Loucy (cell line): ENCODE measurements at regions not wholly inside any gene's neighbourhood (a gene's known extent, or its start where the extent isn't known, plus 50 kb on each side); places are given as distances from the start of the nearest gene placed in this dataset.

Source experiments
- H2AFZ ChIP-seq: fragments of 200-600 bp; sonication (generic); 2 replicates; pipeline ENCODE4 v1.6.0; 2016; ENCODE audit warnings: antibody characterized with exemption, mild to moderate bottlenecking, low read length, moderate library complexity
- H3F3A ChIP-seq: fragments of 200-600 bp; 2 replicates; pipeline ENCODE4 v1.6.0; 2016; ENCODE audit warnings: antibody characterized with exemption, low read depth, mild to moderate bottlenecking
- H3K27me3 ChIP-seq: fragments of 200-600 bp; sonication (generic); 2 replicates; pipeline ENCODE4 v1.6.1; 2014; ENCODE audit warnings: low read length, mild to moderate bottlenecking; ENCODE audit not compliant: insufficient read depth, poor library complexity, severe bottlenecking
- H3K36me3 ChIP-seq: fragments of 200-600 bp; sonication (generic); 2 replicates; pipeline ENCODE4 v1.6.1; 2016; ENCODE audit warnings: low read length; ENCODE audit not compliant: insufficient read depth
- H3K4me1 ChIP-seq: fragments of 200-600 bp; sonication (generic); 2 replicates; pipeline ENCODE4 v1.5.1; 2014; ENCODE audit warnings: low read length, mild to moderate bottlenecking; ENCODE audit not compliant: insufficient read depth, poor library complexity, severe bottlenecking
- H3K4me2 ChIP-seq: fragments of 200-600 bp; sonication (generic); 2 replicates; pipeline ENCODE4 v1.6.0; 2014; ENCODE audit warnings: antibody characterized with exemption, low read length, low read depth, mild to moderate bottlenecking; ENCODE audit not compliant: poor library complexity, severe bottlenecking
- H3K4me3 ChIP-seq: fragments of 200-600 bp; sonication (generic); 2 replicates; pipeline ENCODE4 v1.5.1; 2014; ENCODE audit warnings: low read length, mild to moderate bottlenecking, mixed read lengths; ENCODE audit not compliant: poor library complexity, severe bottlenecking
- H3K79me2 ChIP-seq: fragments of 200-600 bp; sonication (generic); 2 replicates; pipeline ENCODE4 v1.6.1; 2014; ENCODE audit warnings: low read length; ENCODE audit not compliant: insufficient read depth
- H3K9ac ChIP-seq: fragments of 200-600 bp; sonication (generic); 2 replicates; pipeline ENCODE4 v1.6.0; 2014; ENCODE audit warnings: mild to moderate bottlenecking, low read depth, low read length, moderate library complexity; ENCODE audit not compliant: poor library complexity, severe bottlenecking
- H3K9me2 ChIP-seq: fragments of 200-600 bp; sonication (generic); replicated peaks from 2 replicates; pipeline ENCODE4 v1.6.1; 2016; ENCODE audit warnings: low read depth, low read length, mixed read lengths
- H3K9me3 ChIP-seq: fragments of 200-600 bp; sonication (generic); 2 replicates; pipeline ENCODE4 v1.6.1; 2014; ENCODE audit warnings: mild to moderate bottlenecking, antibody characterized with exemption, low read length, low read depth; ENCODE audit not compliant: insufficient read depth
- H4K20me1 ChIP-seq: fragments of 200-600 bp; sonication (generic); 2 replicates; pipeline ENCODE4 v1.6.0; 2014; ENCODE audit warnings: antibody characterized with exemption, low read length, mild to moderate bottlenecking; ENCODE audit not compliant: insufficient read depth, poor library complexity, severe bottlenecking
- EZH2phosphoT487 ChIP-seq: fragments of 200-600 bp; IDR thresholded peaks from 2 replicates; pipeline ENCODE4 v1.6.1; 2018; ENCODE audit warnings: antibody characterized with exemption, mild to moderate bottlenecking, moderate library complexity, borderline replicate concordance
- TF ChIP-seq, protein P1 (sequence below): fragments of 200-600 bp; sonication (generic); conservative IDR thresholded peaks from 2 replicates; pipeline ENCODE4 v1.5.1; 2014; ENCODE audit warnings: mild to moderate bottlenecking, antibody characterized with exemption, low read length

DNA sequence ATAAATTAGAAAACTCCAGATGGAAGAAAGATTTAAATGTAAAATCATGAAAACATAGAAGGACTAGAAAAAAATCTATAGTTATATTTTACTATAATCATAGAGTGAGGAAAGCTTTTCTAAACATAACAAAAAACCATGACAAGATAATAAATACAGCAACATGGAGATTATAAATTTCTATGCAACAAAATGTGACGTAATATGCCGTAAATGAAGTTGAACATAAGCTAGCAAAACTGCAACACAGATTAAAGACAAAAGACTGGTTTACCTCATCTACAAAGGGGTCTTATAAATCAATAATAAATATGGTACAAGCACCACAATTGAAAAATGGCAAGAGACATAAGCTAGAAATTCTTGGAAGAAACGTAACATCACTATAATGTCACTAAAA, 140.4 kb downstream of the C4orf33 start:
- H2AFZ ChIP-seq, result no peak overlapping the region
- H4K20me1 ChIP-seq, result no peaks in the 10 kb centered on the region
- TF ChIP-seq, protein P1, sequence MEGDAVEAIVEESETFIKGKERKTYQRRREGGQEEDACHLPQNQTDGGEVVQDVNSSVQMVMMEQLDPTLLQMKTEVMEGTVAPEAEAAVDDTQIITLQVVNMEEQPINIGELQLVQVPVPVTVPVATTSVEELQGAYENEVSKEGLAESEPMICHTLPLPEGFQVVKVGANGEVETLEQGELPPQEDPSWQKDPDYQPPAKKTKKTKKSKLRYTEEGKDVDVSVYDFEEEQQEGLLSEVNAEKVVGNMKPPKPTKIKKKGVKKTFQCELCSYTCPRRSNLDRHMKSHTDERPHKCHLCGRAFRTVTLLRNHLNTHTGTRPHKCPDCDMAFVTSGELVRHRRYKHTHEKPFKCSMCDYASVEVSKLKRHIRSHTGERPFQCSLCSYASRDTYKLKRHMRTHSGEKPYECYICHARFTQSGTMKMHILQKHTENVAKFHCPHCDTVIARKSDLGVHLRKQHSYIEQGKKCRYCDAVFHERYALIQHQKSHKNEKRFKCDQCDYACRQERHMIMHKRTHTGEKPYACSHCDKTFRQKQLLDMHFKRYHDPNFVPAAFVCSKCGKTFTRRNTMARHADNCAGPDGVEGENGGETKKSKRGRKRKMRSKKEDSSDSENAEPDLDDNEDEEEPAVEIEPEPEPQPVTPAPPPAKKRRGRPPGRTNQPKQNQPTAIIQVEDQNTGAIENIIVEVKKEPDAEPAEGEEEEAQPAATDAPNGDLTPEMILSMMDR, result no peak
- no peak for TF ChIP-seq EZH2phosphoT487

GRCh38 chr4:129239088-129239487, 143.1 kb downstream of the C4orf33 start:
- H3K4me2 ChIP-seq, result no peak overlapping the region
- H3K4me1 ChIP-seq, result no peaks in the 10 kb centered on the region
- TF ChIP-seq, protein P1, result no peak
- TF ChIP-seq EZH2phosphoT487, result no peak
- no peaks in the 10 kb centered on the region for H4K20me1 ChIP-seq
- no peaks in the 10 kb centered on the region for H3K9me2 ChIP-seq
- H3K27me3 ChIP-seq, result no peaks in the 10 kb centered on the region
- no peak overlapping the region for H3K4me3 ChIP-seq
- no peaks in the 10 kb centered on the region for H3K36me3 ChIP-seq
- H3F3A ChIP-seq, result no peaks in the 10 kb centered on the region
- no peak overlapping the region for H3K9ac ChIP-seq
- H3K9me3 ChIP-seq, result no peaks in the 10 kb centered on the region
- no peaks in the 10 kb centered on the region for H3K79me2 ChIP-seq
- H2AFZ ChIP-seq, result no peak overlapping the region

More for the DNA sequence above, 140.4 kb downstream of the C4orf33 start:
- no peaks in the 10 kb centered on the region for H3K4me1 ChIP-seq
- H3K27me3 ChIP-seq, result no peaks in the 10 kb centered on the region
- H3K9me2 ChIP-seq, result no peaks in the 10 kb centered on the region
- no peaks in the 10 kb centered on the region for H3F3A ChIP-seq
- no peak overlapping the region for H3K4me3 ChIP-seq
- no peak overlapping the region for H3K9ac ChIP-seq
- no peaks in the 10 kb centered on the region for H3K79me2 ChIP-seq
- no peak overlapping the region for H3K4me2 ChIP-seq
- no peaks in the 10 kb centered on the region for H3K36me3 ChIP-seq
- no peaks in the 10 kb centered on the region for H3K9me3 ChIP-seq

GRCh38 chr4:129240816-129241215, 144.9 kb downstream of the C4orf33 start:
- Histone ChIP-seq H3K4me3 (no peak overlapping the region), H3K36me3 (no peaks in the 10 kb centered on the region), H2AFZ (no peak overlapping the region), H3K9me3 (no peaks in the 10 kb centered on the region), H3K9me2 (no peaks in the 10 kb centered on the region), H3F3A (no peaks in the 10 kb centered on the region), H4K20me1 (no peaks in the 10 kb centered on the region), H3K79me2 (no peaks in the 10 kb centered on the region), H3K4me1 (no peaks in the 10 kb centered on the region), H3K27me3 (no peaks in the 10 kb centered on the region), H3K9ac (no peak overlapping the region), H3K4me2 (no peak overlapping the region)
- TF ChIP-seq, protein P1, result no peak
- no peak for TF ChIP-seq EZH2phosphoT487
